Iris pigment epithelial cell (primary cell): ENCODE measurements at regions not wholly inside any gene's neighbourhood (a gene's known extent, or its start where the extent isn't known, plus 50 kb on each side); places are given as distances from the start of the nearest gene placed in this dataset.

Source experiments
- DNase-seq: peaks from one replicate; pipeline ENCODE4 v3.0.0-alpha.2; 2011; ENCODE audit warnings: low read depth

DNA sequence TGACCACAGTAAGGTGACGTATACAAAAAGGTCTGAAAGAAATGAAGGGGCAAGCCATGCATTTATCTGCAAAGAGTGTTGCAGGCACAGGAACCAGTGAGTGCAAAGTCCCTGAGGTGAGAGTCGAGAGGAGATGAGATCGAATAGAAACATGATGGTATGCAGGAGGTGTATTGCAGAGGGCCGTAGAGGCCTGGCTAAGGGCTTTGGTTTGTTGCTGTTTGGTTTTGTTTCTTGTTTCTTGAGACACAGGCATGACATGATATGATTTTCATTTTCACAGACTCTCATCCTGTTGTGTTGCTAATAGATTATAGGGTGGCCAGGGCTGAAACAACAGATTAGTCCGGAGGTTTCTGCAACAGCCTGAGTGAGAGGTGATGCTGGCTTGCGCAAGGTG lies 80.4 kb downstream of the HSPH1 start:
- no peak for DNase-seq

DNA sequence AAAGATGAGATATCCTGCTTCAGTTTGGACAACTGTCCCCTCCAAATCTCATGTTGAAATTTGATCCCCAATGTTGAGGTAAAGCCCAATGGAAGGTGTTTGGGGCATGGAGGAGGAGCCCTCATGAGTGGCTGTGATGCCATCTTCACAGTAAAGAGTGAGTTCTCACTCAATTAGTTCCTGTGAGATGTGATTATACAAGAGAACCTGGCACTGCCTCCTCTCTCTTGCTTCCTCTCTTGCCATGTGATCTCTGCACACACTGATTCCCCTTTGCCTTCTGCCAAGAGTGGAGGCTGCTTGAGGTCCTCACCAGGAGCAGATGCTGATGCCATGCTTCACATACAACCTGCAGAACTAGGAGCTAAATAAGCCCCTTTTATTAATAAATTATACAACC lies 86.9 kb downstream of the HSPH1 start:
- DNase-seq: no peak

DNA sequence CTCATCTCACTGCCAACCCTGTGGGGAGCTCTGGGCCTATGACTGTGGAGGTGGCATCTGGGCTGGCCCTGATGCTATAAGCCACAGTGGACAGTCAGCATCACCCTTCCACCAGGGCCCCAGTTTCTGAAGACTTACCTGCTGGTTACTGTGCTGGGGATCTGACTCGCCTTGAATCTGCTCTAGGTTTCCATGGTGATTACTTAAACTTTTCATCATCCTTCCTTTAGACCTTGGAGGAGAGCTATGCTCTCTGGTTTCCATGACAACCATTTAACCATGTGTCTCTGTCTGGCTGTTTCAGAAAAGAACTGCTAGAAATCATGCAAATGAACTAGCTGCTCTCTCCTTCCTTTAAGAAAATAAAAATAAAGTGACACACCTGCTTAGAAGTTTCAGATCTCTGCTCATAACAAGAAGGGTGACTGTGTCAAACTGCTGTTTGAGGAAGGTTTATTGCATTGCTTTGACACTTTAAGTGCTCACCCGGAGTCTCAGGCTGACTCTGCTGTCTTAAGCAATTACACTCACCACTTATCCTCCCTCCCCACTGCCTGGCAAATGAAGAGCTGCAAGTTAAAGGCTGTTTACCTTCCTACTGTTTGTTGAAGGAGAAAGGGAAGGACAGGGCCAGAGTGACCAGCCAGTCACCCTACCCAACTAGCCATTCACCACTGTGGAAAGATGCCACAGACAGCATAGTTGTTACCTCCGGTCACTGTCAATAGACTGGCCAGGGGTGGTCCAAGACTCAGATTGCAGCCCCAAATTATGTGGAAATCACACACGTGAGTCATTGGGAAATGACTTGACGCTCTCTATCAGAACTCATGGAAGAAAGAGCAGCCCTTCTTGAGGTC lies 87.6 kb downstream of the HSPH1 start:
- DNase-seq: peak; percentile 64

DNA sequence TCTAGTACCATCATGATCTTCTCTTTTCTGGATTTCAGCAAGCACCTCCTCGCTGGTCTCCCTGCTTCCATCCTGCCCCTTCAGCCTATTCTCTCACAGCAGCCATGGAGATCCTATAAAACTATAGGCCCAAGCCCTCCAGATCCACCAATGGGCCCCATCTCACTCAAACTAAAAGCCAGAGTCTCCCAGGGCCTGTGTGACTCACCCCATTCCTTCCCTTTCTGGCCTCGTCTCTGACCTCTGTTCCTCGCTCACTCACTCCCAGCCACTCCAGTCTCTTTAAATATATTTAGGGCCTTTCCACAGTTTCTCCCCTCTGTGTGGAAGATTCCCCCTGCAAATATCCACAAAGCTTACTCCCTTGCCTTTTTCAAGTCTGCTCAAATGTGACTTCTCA lies 89.7 kb downstream of the HSPH1 start:
- peak; percentile 54 for DNase-seq

DNA sequence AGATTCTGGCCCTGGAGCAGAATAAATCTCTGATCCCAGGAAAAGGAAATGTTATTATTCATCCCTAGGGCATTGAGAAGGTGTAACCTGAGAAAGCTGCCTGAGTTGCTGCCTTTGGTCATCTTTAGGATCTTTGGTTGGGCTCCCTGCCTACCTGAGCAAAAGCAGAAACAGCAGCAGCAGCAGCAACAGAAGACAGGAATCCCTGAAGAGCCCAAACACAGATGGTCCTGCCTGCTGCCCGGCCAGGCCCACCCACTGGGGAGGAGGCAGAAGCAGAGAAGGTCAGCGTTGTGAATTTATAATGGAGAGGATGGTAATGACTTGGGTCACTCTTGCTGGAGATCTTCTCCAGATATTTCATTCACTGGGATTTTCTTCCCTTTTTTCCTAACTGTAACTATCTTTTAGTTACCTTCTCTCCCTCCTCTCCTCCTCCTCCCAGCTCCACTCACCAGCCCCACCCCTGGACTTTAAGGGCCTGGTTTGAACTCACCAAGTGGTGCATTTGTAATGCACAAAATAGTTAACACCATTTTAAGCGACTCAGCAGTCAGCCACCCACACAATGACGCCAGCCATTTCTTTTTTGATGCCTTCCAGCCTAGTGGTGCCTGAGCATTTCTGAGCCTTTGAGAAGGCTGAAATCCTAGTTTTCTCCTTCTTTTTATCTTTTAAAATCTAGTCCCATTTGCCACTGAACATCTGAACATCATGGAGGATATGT lies 91.7 kb downstream of the HSPH1 start:
- no peak for DNase-seq

DNA sequence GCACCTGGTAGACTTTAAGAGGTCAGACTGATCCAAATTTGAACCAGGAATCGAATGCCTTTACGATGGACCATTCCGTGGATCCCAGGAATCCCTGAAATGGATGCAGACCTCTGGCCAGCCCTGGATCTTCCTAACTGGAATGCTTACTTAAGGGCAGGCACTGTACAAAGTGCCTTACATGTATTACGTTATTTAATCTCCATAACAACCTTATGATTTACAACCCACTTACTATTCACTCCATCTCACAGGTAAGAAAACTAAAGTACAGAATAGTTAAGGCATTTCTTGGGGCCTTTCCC lies 93.6 kb downstream of the HSPH1 start:
- DNase-seq: no peak

DNA sequence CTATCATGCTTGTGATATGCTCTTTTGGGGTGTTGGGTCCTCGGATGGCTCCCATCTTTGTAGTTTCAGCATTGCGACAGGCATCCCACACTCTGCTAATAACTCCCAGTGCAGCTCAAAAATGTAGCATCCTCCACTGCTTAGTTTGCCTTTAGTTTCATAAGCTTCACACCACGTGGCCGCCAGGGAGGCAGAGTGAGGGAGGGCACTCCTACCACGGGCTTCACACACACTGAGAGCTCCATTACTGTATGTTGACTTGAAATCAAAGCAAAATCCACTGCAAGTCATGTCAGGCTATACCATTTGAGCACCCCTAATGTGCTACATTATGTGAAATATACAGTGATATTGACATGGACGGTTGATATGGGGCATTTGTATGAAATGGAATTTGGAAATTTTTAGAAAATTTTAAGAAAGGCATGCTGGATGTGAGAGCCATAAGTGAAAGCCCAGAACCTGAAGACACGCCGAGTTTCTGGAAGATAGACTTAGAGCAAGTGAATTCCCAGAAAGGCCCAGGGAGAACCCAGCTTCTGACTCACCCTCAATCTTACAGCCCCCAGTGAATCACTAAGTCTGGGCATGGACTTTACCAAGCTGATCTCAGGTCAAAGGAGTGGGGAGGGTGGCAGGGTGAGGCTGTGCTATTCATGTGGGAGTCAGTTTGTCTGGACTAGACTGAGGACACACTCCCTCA lies 94.1 kb downstream of the HSPH1 start:
- DNase-seq: peak; percentile 75

DNA sequence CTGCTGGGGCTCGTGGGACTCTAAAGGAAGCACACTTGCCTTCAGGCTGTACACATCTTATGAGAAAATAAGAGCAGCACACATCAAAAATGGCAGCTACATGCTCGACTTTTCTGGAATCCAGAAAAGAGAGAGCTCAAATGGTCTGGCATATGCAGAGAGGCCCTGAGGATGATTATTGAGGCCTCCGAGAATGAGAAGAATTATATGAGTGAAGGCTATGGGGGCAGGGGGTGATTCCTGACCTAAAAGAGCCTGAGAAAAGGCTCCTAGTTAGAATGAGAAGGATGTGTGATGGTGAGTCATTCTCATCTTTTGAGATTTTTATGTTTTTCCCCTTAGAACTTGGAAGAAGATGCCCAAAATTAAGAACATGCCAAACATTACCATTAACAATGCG lies 97.1 kb downstream of the HSPH1 start:
- no peak for DNase-seq

DNA sequence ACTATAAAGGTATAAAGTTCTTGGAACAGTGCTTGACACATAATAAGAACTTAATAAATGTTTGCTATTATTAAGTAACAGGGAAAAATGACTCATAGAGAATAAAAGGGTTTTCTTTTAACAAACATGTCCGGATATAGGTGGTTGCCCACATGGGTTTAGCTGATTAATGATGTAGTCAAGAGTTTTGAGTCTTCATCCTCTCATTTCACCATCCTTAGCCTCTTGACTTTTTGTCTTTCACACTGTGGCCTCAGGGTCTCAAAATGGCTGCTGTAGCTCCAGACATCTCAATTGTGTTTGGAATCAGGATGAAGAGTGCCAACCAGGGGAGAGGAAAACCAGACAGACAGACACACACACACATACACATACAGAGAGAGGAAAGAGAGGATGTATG lies 97.9 kb downstream of the HSPH1 start:
- no peak for DNase-seq

DNA sequence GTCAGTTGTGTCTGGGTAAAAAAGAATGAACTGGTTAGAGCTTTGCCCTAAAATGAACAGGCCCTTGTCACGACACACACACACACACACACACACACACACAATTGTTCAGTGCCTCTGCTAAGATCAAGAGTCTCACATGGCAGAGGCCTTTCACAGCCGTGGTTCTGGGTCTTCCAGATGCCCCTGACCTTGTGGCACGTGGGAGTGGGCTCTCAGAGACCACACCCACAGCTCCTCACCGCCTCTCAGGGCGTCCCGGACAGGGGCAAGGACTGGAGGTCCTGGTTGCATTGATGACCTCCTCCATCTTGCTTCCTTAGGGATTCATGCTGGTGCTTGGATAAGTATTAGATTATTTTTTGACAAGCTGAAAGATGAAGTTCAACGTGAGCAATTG lies 101.0 kb downstream of the HSPH1 start:
- DNase-seq: no peak

DNA sequence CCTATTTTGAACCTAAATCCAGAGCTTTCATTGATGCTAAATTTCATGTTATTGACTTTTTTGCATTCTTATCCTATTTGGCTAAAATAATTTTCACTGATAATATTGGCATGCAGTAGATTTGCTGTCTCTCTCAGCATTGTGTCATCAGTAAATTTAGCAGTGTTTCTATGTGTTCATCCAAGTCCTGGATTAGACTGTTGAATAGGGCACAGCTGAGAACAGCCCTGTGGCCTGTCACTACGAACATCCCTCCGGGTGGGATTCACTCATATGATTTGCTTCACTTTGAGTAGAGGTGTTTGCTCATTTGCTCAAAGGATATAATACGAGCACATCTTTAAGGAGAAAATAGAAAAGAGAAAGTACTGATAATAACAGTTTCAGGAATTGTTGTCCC lies 101.5 kb downstream of the HSPH1 start:
- no peak for DNase-seq

DNA sequence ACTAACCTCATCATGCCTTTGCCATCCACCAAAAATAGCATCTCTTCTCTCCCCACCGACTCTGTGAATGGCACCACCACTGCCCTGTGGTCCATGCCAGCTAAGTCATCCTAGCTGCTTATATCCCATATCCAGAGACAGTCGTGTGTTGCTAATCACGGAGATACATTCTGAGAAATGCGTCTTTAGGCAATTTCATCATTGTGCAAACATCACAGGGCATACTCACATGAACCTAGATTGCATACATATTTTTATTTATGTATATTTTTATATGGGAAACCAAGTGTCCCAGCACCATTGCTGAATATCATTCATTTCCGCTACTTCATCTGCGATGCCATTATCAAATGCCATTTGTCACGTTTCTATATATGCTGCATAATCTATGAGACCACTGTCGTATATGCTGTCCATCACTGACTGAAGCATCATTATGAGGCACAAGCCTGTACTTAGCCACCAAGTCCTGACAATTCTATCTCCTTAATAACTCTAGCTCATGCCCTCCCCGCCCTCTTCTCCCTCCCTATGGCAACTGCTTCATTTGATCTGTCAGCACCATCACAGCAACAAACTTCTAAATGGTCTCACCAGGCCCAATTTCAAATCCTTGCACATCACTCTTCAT lies 104.2 kb downstream of the HSPH1 start:
- DNase-seq: no peak

DNA sequence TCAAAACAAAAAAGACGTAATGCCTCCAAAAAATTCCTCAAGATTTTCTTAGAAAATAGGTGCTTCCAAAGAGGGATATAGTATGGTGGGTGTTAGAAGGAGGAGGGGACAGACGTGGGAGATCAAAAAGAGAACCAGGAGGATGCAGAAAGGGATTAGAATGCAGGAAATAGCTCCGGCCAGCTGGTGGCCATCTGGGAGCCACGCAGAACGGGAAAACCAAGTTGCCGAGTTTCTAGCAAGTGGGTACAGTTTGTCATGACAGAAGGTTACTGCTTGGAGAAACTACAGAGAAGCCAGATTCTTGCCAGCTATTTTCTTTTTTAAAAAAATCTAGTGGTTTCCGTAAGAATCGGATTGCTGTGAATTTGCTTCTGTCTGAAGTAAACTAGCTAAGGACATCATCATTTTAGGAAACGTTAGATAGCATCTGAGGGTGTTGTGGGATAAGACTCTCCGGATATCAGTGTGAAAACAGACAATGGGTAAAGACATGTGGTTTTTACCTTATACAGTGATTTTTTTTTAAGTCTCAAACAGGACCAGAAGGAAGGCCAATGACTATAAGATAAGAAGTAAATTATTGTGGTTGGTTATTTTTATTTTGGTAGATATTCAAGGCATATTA lies 104.9 kb downstream of the HSPH1 start:
- no peak for DNase-seq

DNA sequence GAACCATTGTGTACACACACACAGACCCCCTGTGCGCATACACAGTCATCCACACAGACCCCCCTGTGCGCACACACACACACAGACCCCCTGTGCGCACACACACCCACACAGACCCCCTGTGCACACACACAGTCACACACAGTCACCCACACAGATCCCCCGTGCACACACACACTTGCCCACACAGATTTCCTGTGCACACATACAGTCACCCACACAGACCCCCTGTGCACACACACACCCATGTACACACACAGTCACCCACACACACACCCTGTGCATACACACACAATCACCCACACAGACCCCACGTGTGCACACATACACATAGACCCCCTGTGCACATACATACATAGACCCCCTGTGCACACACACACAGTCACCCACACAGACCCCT lies 106.1 kb downstream of the HSPH1 start:
- no peak for DNase-seq

DNA sequence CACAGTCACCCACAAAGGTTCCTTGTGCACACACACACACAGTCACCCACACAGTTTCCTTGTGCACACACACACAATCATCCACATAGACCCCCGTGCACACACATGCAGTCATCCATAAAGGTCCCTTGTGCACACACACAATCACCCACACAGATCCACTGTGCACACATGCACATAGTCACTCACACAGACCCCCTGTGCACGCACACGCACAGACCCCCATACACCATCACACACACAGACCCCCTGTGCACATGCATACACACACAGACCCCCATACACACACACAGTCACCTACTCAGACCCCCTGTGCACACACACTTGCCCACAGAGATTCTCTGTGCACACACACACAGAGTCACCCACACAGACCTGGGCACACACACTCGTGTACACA lies 107.1 kb downstream of the HSPH1 start:
- DNase-seq: no peak

DNA sequence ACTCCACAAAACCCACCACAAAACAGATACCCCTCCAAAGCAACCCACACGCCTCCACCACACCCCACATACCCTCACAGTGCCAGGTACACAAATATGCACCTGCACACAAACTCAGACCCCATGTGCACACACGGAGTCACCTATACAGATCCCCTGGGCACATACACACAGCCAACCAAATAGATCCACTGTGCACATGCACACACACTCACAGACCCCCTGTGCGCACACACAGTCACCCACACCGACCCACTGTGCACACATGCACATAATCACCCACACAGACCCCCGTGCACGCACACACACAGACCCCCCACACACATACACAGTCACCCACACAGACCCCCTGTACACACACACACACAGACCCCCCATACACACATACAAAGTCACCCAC lies 107.8 kb downstream of the HSPH1 start:
- DNase-seq: no peak

DNA sequence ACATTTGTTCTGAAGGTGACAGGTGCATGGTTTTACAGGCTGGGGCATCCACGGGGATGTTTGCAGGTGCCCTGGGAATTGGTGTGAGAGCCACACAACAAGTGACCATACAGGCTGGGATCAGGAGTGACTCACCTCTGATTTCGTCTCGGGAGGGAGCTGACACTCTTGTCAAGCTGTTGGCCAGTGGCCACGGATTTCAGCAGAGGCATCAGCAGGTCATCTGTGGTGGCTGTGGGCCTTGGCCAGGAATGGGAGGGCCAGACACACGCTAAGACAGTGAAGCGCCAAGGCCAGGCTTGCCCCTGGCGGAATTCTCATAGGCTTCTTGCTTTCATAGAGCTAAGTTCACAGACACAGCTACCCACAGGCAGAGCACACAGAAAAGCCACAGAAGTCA lies 108.6 kb downstream of the HSPH1 start:
- DNase-seq: peak; percentile 46

DNA sequence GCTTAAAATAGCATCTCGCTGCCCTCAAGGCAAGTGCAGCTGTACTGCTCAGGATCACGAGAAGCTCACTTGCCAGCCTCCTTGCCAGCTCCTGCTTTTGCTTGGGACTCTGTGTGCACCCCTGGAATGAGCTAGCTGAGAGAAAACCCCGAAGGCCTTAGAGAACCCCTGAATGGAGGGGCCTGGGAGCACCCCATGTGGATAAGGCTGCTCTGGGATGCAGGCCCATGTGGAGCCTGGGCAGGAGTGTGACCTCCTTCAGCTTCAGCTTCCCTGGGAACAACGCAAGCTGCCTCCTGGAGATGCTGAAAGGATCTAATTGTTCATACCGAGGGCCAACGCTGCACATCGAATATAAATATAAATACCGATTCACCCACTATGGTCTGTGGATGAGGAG lies 109.2 kb downstream of the HSPH1 start:
- DNase-seq: no peak

DNA sequence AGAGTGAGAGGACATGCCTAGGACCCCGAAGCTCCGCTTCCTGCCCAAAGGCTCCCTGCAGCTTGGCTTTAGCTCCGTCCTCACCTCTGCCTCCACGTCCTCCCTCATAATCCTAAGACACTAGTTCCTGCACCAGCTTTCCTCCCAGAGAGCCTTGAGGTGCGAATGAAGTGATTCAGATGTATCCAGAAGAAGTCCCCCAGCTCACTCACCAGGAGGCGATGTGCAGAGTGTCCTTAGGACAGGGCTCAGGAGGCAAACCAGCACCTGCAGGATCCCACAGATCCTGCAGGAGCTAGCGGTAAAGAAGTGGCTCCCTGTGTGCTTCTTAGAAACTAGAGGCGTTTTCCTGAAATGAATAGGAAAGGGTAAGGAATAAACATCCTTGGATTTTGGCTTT lies 109.7 kb downstream of the HSPH1 start:
- no peak for DNase-seq

DNA sequence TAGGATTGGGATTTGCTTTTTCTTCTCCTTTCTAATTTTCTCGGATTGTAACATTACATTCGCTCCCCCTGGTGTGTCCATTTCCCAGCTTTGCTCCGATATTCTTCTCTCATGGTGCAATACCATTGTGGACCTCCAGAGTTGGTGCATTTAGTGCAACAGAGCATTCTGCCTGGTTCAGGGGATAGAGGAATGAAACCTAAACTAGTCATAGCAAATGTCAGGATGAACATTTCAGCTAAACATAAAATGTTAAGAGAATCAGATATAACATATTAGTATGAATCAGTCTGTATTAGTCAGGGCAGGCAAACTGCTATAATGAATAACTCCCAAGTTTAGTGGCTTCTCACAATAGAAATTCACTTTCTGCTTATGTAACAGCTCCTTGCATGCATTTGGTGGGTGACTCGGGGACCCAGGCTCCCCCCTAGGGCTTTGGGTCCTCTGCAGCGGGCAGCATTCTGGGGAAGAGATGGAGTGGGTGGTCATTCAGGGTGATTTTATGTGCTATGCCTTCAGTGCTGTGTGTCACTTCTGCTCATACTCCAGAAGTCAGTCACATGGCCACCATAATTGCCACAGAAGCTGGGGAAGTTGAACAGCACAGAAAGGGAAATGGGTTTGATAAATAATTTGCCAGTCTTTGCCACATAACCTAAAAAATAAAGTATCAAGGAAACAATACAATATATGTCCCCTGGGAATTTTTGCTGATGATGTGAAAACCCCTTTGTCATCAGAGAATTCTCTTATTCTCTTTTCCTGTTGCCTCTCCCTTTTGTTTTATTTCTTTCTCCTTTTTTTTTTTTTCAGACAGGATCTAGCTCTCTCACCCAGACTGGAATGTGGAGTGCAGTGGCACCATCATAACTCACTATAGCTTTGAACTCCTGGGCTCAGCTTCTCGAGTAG lies 111.0 kb downstream of the HSPH1 start:
- DNase-seq: no peak

DNA sequence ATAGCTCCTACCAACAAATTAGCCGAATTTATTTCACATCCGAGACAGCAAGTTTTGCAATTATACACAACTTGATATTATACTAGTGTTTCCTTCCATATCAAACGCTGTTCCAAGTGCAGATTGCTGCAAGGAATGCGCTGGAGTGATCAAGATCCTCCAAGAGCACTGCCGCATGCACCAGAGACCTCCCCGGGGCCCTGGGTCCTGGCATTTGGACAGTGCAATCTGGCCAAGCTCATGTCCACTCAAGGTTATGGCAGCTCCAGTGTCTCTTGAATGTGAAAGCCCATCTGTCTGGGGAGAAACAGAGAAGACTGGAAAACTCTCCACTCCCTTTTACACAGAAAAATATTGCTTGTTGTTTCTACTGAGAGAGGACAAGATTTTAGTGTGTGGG lies 111.9 kb downstream of the HSPH1 start:
- no peak for DNase-seq
